Thyroid gland (tissue), 4 donors: ENCODE measurements at regions not wholly inside any gene's neighbourhood (a gene's known extent, or its start where the extent isn't known, plus 50 kb on each side); places are given as distances from the start of the nearest gene placed in this dataset.

Experiments used
- POLR2A ChIP-seq, 2 donors: fragments of 450-650 bp; IDR thresholded peaks; one replicate each; pipeline ENCODE4 v1.6.1; 2017; ENCODE audit warnings: antibody characterized with exemption in 2 of 2, mild to moderate bottlenecking in 2 of 2, moderate library complexity in 1 of 2
- TF ChIP-seq, protein P1 (sequence below), 6 experiments: fragments of 200-600 bp in 3 of 6; fragments of 450-650 bp in 3 of 6; sonication (generic) in 3 of 6; IDR thresholded peaks; one replicate each; pipeline ENCODE4 v1.5.1; 2016 to 2019; ENCODE audit warnings: antibody characterized with exemption in 6 of 6, mild to moderate bottlenecking in 2 of 6, inconsistent platforms in 1 of 6, moderate library complexity in 1 of 6

DNA sequence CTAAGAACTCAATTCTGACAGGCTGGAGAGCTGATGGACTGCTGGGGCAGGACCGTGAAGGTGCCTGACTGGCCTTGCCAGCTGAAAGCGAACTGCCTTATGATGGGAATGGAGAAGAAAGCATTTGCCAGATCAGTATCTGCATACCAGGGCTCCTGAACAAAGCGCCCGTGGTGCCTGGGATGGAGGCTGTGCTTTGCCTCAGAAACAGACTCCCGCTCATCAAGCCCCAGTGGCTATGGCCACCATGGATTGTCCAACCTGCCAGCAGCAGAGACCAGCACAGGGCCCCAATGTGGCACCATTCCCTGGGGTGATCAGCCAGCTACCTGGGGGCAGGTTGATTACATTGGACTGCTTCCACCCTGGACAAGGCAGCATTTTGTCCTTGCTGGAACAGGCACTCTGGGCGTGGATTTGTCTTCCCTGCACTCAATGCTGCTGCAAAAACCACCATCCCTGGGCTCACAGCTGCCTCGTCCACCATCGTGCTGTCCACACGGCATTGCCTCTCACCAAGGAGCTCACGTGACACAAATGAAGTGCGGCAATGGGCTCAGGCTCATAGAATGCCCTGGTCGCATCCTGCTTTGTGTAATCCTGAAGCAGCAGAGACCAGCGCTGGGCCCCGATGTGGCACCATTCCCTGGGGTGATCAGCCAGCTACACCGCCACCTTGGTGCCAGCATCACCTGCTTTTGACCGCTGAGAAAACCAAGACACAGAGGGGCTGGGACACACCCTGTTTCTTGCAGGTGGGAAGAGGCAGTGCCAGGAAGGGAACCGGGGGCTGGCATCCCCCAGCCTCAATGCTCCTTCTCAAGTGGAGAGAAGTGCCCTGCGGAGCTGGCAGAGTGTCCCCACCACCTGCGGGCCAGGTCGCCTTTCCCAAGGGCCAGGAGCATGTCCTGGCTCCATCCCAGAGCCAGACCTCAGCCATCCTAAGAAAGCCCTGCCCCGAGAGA lies 1367.5 kb downstream of the BRD1 start:
- no peak for TF ChIP-seq POLR2A (IDR thresholded peaks at IDR 0.05)
- TF ChIP-seq, protein P1, sequence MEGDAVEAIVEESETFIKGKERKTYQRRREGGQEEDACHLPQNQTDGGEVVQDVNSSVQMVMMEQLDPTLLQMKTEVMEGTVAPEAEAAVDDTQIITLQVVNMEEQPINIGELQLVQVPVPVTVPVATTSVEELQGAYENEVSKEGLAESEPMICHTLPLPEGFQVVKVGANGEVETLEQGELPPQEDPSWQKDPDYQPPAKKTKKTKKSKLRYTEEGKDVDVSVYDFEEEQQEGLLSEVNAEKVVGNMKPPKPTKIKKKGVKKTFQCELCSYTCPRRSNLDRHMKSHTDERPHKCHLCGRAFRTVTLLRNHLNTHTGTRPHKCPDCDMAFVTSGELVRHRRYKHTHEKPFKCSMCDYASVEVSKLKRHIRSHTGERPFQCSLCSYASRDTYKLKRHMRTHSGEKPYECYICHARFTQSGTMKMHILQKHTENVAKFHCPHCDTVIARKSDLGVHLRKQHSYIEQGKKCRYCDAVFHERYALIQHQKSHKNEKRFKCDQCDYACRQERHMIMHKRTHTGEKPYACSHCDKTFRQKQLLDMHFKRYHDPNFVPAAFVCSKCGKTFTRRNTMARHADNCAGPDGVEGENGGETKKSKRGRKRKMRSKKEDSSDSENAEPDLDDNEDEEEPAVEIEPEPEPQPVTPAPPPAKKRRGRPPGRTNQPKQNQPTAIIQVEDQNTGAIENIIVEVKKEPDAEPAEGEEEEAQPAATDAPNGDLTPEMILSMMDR (IDR thresholded peaks at IDR 0.05): no peak
